Motor neuron (in vitro differentiated cells): ENCODE measurements at regions not wholly inside any gene's neighbourhood (a gene's known extent, or its start where the extent isn't known, plus 50 kb on each side); places are given as distances from the start of the nearest gene placed in this dataset.
"Not testable (repeated sequence)": the region's sequence is repeated elsewhere in the genome, so short reads cannot be mapped to it uniquely, and the experiment has no call there.

Experiments used
- ATAC-seq, 8 experiments: fragments of 200-7000 bp; cut with Tn5 transposase; replicated peaks in 6 of 8; 2 replicates each; pipeline ENCODE4 v1.8.0; 2021; ENCODE audit warnings: mild to moderate bottlenecking in 8 of 8, moderate library complexity in 8 of 8
- H3K27ac ChIP-seq, 2 donors: fragments of 250-450 bp; sonication (Bioruptor Pico); 2 replicates each; pipeline ENCODE4 v1.9.0; 2021; ENCODE audit warnings: antibody characterized with exemption in 2 of 2, mild to moderate bottlenecking in 2 of 2, moderate library complexity in 1 of 2
- H3K4me1 ChIP-seq, 2 donors: fragments of 250-450 bp; sonication (Bioruptor Pico); replicated peaks in 1 of 2; 2 replicates each; pipeline ENCODE4 v1.6.1; 2021; ENCODE audit warnings: antibody characterized with exemption in 2 of 2, mild to moderate bottlenecking in 2 of 2, moderate library complexity in 1 of 2
- H3K4me3 ChIP-seq, 5 donors: fragments of 250-450 bp; sonication (Bioruptor Pico); 2 replicates each; pipeline ENCODE4 v1.9.0; 2021; ENCODE audit warnings: antibody characterized with exemption in 5 of 5, mild to moderate bottlenecking in 5 of 5, moderate library complexity in 4 of 5
- WGBS, 10 experiments: fragments of 450-650 bp; shearing (Covaris generic); methylation state at CpG; one replicate each; pipeline ENCODE4 v1.0.0; 2022; 5-methylcytosine and 5-hydroxymethylcytosine counted together
- in situ Hi-C, 9 experiments: fragments of 400-800 bp; cut with MboI; loops; one replicate each; pipeline ENCODE4 v1.15.0; 2021; ENCODE audit warnings: low sequenced_read_pairs in 9 of 9, low pct_unique_long_range_greater_than_20kb in 2 of 9; ENCODE audit not compliant: unreplicated experiment in 9 of 9

GRCh38 chr15:25240461-25241021 lies 198.3 kb downstream of the UBE3A start:
- no peak overlapping the region for H3K4me3 ChIP-seq
- H3K4me1 ChIP-seq = no peaks in the 10 kb centered on the region
- no peak for ATAC-seq
- WGBS, 10 experiments = 0 to 80% (median 40%) methylated on average over 1 to 2 of the region's 13 CpGs; no CpG with 5 or more reads in 7 of the 10 experiments
- in situ Hi-C loops = no loop called here
- H3K27ac ChIP-seq = no peak overlapping the region

GRCh38 chr15:25241241-25241801 lies 197.5 kb downstream of the UBE3A start:
- ATAC-seq = no peak

GRCh38 chr15:25242166-25242879 lies 196.5 kb downstream of the UBE3A start:
- WGBS, 10 experiments = 18 to 76% (median 34%) methylated on average over 1 to 6 of the region's 10 CpGs; no CpG with 5 or more reads in 4 of the 10 experiments
- Histone ChIP-seq H3K4me1 (no peaks in the 10 kb centered on the region), H3K4me3 (no peak overlapping the region), H3K27ac (no peak overlapping the region)
- in situ Hi-C loops = no loop called here
- no peak for ATAC-seq

More at GRCh38 chr15:25241241-25241801, 197.5 kb downstream of the UBE3A start:
- Histone ChIP-seq H3K4me1 (no peaks in the 10 kb centered on the region), H3K27ac (no peak overlapping the region), H3K4me3 (no peak overlapping the region)
- WGBS, 10 experiments = 11 to 84% (median 61%) methylated on average over 1 to 4 of the region's 12 CpGs; no CpG with 5 or more reads in 4 of the 10 experiments
- in situ Hi-C loops = no loop called here

GRCh38 chr15:25242957-25243799 lies 195.6 kb downstream of the UBE3A start:
- Histone ChIP-seq H3K27ac (no peak overlapping the region), H3K4me1 (no peaks in the 10 kb centered on the region), H3K4me3 (no peak overlapping the region)
- no peak for ATAC-seq
- in situ Hi-C loops = no loop called here
- WGBS, 10 experiments = 0 to 83% (median 68%) methylated on average over 1 to 5 of the region's 15 CpGs; no CpG with 5 or more reads in 3 of the 10 experiments

GRCh38 chr15:25243800-25244097 lies 195.1 kb downstream of the UBE3A start:
- Histone ChIP-seq H3K4me3 (no peak overlapping the region), H3K4me1 (no peaks in the 10 kb centered on the region), H3K27ac (no peak overlapping the region)
- no peak for ATAC-seq
- in situ Hi-C loops = no loop called here
- 90% methylated on average over 3 of the region's 7 CpGs; no CpG with 5 or more reads in 9 of the 10 experiments for WGBS, 10 experiments

- Histone ChIP-seq H3K4me3 (no peak overlapping the region), H3K4me1 (no peaks in the 10 kb centered on the region), H3K27ac (no peak overlapping the region)
- no peak for ATAC-seq
- 40 to 93% (median 68%) methylated on average over 1 to 6 of the region's 15 CpGs; no CpG with 5 or more reads in 5 of the 10 experiments for WGBS, 10 experiments
- in situ Hi-C loops = no loop called here
Observed at GRCh38 chr15:25244731-25245585, 193.9 kb downstream of the UBE3A start.

GRCh38 chr15:25245801-25246622 lies 192.8 kb downstream of the UBE3A start:
- in situ Hi-C loops = no loop called here
- Histone ChIP-seq H3K4me1 (no peaks in the 10 kb centered on the region), H3K4me3 (no peak overlapping the region), H3K27ac (no peak overlapping the region)
- no peak for ATAC-seq
- 0 to 100% (median 76%) methylated on average over 1 to 5 of the region's 17 CpGs; no CpG with 5 or more reads in 5 of the 10 experiments for WGBS, 10 experiments

- ATAC-seq = no peak
- Histone ChIP-seq H3K4me3 (no peak overlapping the region), H3K4me1 (no peaks in the 10 kb centered on the region), H3K27ac (no peak overlapping the region)
- in situ Hi-C loops = no loop called here
- 43 to 87% (median 80%) methylated on average over 1 to 17 of the region's 20 CpGs; no CpG with 5 or more reads in 4 of the 10 experiments for WGBS, 10 experiments
Observed at GRCh38 chr15:25246641-25247406, 192.0 kb downstream of the UBE3A start.

GRCh38 chr15:25247407-25248038 lies 191.3 kb downstream of the UBE3A start:
- ATAC-seq = no peak
- H3K4me3 ChIP-seq = no peak overlapping the region
- no peak overlapping the region for H3K27ac ChIP-seq
- H3K4me1 ChIP-seq = no peaks in the 10 kb centered on the region
- in situ Hi-C loops = no loop called here
- 27 to 80% (median 48%) methylated on average over 1 to 2 of the region's 11 CpGs; no CpG with 5 or more reads in 6 of the 10 experiments for WGBS, 10 experiments

GRCh38 chr15:25248087-25248486 lies 190.7 kb downstream of the UBE3A start:
- H3K4me1 ChIP-seq, H3K4me3 ChIP-seq, H3K27ac ChIP-seq, ATAC-seq, in situ Hi-C loops: not testable (repeated sequence)
- WGBS, 10 experiments = 0 to 71% methylated on average over 1 of the region's 6 CpGs; no CpG with 5 or more reads in 8 of the 10 experiments
